ENCODE measurements at regions not wholly inside any gene's neighbourhood (a gene's known extent, or its start where the extent isn't known, plus 50 kb on each side); places are given as distances from the start of the nearest gene placed in this dataset.

DNA sequence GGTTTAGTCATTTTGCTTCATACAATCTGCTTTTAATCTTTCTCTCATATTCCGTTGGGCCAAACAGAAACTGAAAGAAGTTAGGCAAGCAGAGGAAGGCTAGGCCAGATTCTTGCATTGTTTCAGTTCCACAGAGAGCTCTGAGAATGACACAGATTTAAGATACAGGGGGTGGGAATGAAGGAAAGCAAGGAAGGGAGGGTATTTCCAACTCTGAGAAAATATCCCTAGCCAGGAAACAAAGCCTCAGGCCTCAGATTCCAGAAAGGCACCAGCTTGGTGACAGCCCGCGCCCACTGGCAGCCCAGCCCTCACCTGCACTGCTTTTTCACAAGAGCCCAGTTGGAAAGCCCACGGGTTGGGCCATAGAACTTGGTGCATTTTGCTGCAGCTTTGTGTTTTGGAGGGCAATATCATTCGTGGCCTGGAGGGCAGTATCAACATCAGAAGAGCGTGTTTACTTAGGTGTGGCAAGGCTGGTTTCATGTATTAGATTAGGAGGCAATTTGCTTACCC is 63.5 kb downstream of the ENC1 start:
- intact Hi-C loops (cut with DNase I) = loop anchor here (5.0 to 10.0 kb wide), 2 partner anchors 60 to 192 kb away; no protein-coding TSS in a partner anchor

DNA sequence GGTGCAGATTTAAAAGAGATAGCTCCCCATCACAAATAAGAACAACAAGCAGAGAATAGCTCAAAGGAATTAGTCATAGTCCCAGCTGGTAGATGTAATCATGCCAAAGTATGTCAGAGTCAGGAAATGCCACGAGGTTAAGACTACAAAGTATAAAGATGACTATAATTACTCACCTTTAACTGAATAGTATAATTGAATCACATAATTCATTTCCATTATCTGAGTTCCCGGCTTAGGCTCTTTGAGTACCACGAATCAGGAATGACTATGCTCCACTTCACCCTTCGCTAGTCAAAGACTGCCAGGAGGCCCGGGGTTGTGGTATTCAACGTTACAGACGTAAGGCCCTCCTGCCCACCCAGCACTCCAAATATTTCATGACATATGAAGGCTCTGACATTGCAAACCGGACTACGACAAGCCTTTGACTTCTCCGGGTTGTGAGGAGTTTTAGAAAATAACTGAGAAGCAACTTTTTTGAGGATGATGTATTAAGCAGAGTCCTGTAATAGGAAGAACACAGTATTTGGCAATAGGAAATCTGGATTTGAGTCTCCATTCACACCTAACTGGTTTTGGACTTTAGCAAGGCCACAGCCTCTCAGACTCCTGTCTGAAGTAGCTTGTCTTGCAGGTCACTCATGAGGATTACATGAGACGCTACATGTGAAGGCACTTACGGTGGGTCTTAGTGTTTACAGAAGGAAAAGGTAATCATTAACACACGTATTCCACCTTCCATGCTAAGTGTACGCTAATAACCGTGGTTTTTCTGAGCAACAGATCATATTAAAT is 64.6 kb downstream of the ENC1 start:
- intact Hi-C loops (cut with DNase I) = loop anchor here (5.0 to 10.0 kb wide), 2 partner anchors 61 to 191 kb away; no protein-coding TSS in a partner anchor
- DNase-seq (ENCODE audit: low spot score) = no peak

More for the DNA sequence above, 63.5 kb downstream of the ENC1 start:
- DNase-seq (ENCODE audit: low spot score) = no peak

DNA sequence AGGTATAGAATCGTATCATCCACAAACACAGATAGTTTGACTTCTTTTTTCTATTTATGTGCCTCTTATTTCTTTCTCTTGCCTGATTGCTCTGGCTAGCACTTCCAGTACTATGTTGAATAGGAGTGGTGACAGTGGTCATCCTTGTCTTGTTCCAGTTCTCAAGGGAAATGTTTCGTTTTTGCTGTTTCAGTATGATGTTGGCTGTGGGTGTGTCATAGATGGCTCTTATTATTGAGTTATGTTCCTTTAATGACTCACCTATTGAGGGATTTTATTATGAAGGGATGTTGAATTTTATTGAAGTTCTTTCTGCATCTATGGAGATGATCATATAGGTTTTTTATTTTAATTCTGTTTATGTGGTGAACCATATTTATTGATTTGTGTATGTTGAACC is 70.3 kb downstream of the ENC1 start:
- intact Hi-C loops (cut with DNase I) = loop anchor here (10.0 kb wide), 1 partner anchor 185 kb away; no protein-coding TSS in a partner anchor
- no peak for DNase-seq (ENCODE audit: low spot score)

DNA sequence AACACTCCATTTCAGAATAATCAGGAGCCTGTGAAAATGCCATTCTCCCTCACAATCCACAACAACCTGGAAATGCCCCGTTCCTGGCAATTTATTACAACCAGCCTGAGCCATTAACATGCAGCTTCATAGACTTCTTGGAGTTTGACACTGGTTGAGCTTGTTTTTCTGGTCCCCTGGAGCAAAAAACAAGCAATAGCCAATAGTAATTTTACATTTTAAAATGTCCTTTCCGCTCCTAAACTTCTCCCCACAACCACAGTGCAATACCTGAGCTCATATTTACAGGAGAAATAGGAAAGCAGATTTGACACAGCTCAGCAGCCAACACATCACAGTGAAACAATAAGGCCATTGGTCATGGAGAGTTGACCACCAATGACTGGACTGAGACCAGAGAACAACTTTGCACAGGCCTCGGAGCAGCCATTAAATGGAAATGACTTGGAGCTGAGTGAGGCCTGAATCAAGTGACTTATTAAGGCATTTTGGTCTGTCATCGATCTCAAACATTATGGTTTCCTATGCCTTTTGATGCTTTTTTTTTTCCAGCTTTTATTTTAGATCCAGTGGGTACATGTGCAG is 73.0 kb downstream of the ENC1 start:
- intact Hi-C loops (cut with DNase I) = no loop called here
- no peak for DNase-seq (ENCODE audit: low spot score)

DNA sequence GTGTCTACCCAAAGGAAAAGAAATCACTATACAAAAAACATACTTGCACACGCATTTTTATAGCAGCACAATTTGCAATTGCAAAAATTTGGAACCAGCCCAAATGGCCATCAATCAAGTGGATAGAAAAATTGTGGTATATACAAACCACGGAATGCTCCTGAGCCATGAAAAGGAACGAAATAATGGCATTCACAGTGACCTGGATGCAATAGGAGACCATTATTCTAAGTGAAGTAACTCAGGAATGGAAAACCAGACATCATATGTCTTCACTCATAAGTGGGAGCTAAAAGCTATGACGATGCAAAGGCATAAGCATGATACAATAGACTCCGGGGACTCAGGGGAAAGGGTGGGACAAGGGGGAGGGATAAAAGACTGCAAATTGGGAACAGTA is 78.4 kb downstream of the ENC1 start:
- no peak for DNase-seq (ENCODE audit: low spot score)
- intact Hi-C loops (cut with DNase I) = no loop called here

DNA sequence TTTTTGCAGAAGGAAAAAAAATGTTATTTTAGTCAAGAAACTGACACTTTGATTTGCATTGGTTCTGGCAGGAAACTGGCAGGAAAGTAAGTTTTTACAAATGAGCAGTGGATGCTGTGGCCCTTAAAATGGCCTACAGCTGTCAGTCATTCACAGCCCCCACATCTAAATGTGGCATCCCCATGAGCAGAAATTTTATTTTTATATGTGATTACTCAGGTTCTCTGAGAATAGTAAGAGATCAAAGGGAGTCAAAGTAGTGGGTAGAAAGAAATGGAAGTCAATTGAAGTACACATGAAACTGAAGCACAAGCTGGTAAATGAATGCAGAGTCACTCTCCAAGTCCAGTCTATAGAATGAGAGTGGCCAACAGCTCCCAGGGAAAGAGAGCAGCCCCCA is 80.3 kb downstream of the ENC1 start:
- intact Hi-C loops (cut with DNase I) = no loop called here
- DNase-seq (ENCODE audit: low spot score) = no peak

DNA sequence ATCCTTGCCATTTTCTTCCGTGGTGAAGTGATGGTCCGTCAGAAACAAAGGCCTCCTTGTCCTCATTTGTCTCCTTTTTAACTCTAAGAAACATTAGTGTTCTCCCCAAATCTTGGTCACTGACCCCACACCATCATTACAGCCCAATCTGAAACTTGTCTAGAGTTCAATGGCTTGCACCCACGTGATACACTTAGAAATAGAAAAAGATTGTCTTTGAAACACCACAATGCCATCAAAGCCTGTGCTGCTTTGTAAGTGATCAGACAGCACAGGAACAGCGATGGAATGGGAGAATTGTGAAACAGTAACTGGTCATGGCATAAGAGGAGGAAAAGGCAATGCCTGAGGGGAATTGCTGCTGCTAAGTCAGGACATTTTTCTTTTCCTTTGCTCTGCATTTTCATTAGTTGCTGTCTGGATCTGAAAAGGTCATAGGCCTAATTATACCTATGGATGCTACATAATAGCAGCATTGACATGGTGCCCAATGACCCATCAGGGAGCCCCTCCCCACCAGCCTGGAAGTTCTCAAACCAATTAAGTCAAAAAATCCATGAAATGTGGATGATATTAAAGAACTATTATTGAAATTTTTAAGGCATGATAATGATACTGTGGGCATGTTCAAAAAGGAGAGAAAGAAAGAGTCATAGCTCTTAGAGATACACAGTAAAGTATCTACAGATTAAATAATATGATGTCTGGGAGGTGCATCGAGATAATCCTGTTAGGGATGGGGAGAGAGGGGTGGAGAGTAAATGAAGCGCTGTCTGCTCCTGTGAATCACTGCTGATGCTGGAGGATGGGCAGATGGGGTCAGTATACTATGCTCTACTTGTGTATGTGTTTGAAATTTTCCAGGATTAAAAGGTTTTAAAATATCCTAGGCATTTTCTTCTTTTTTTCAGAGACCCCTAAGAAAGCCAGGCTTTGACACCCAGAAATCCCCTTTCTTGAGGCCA is 83.6 kb downstream of the ENC1 start:
- intact Hi-C loops (cut with DNase I) = no loop called here
- DNase-seq (ENCODE audit: low spot score) = no peak

DNA sequence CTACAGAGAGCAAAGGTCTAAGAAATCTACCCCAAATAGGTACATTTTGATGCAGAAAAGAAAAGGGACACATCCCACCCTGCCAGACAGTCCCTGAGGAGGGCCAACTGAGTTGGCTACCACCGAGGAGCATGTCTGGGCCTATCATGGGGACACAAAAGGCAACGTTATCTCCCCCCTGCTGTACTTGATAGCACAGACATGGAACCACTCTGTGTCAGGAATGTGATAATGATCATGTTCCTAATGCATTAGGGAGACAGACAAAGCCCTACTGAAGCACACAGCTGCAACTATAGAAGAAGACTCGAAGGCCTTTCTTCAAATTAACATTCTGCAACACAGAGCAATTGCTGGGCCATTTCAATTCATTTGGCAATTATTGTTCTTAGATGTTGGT is 84.5 kb downstream of the ENC1 start:
- intact Hi-C loops (cut with DNase I) = no loop called here
- no peak for DNase-seq (ENCODE audit: low spot score)

DNA sequence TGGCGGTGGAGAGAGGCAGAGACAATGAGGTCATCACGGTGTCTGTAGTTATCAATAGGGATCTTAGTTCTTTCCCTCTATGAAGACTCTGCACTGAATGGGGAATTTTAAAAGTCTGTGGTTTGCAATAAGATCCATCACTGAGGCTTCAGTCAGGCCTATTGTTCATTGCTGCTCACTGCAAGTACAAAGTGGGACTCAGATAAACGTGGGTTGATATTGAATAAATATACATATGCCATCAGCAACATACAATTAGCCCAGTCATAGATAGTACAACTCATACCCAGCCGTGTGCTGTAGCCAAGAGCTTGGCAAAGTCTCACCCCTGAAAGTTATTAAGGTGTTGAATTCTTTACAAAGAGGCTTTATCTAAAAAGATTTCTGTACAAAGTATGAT is 88.4 kb downstream of the ENC1 start:
- no peak for DNase-seq (ENCODE audit: low spot score)
- intact Hi-C loops (cut with DNase I) = no loop called here

DNA sequence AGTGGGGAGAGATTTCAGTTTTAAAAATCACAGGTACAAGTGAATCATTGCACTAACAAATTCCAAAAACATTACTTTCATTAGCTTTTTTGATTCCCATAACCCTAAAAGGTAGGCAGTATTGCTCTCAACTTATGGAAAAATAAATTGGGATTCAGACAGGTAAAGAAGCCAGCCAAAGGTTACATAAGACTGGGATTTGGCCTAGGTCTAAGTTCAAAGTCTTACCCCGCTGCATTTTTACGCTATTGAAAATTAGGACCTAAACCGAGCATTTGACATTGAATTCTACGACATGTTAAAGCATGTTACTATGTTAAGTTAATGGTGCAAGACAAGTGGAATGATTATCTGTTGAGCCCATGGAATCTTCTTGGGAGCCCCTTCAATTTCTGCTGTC is 89.6 kb downstream of the ENC1 start:
- no peak for DNase-seq (ENCODE audit: low spot score)
- intact Hi-C loops (cut with DNase I) = no loop called here

DNA sequence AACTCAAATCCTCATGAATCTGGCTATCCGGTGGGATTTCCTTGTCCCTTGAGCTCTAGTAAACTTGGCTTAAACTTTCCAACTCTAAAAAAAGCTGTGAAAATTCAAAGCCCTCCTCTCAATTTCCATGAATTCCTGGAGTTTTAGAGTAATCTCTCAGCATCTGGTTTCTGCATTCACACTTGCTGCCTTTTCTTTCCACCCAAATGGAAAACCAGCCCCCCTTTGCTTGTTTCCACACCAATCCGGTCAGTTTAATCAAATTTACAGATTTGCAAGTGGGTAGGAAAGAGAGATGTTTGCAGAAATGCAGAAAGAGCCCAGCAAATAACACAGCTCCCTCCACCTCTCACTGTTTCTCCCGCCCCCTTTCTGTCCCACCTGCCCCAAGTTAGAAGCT is 91.1 kb downstream of the ENC1 start:
- intact Hi-C loops (cut with DNase I) = no loop called here
- DNase-seq (ENCODE audit: low spot score) = no peak

DNA sequence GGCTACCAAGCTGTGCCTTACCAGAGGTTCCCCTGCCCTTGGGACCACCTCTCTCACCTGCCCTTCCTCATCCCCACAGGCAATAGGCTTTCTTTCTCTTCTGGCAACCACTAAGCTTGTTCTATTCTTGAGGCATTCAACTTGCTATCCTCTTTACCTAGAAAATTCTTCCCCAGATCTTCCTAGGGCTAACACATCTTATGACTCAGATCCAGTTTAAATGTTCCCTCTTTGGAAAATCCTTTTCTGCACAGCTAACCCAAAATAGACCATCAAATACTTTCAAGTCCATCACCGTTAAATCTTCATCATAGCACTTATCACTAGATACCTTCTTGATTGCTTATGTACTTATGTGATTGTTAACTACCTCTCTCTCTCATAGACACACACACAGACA is 93.7 kb downstream of the ENC1 start:
- no peak for DNase-seq (ENCODE audit: low spot score)
- intact Hi-C loops (cut with DNase I) = no loop called here

DNA sequence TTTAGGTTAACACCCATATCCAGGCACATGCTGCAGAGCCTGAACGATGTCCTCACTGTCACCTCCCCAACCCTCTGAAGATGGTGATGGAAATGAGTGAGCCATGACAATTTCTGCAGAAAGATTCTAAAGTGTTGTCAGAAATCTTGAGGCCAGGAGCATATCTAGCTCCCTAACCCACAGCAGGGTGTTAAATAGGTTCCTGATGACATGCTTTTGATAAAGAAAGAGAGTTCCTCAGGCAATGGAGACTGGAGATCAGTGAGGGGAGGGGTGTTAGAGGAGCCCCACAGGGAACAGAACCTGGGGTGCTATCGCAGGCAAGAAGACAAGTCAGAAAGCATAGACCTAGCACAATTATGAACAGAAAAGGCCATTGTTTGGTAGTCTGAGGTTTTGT is 95.7 kb downstream of the ENC1 start:
- intact Hi-C loops (cut with DNase I) = no loop called here

DNA sequence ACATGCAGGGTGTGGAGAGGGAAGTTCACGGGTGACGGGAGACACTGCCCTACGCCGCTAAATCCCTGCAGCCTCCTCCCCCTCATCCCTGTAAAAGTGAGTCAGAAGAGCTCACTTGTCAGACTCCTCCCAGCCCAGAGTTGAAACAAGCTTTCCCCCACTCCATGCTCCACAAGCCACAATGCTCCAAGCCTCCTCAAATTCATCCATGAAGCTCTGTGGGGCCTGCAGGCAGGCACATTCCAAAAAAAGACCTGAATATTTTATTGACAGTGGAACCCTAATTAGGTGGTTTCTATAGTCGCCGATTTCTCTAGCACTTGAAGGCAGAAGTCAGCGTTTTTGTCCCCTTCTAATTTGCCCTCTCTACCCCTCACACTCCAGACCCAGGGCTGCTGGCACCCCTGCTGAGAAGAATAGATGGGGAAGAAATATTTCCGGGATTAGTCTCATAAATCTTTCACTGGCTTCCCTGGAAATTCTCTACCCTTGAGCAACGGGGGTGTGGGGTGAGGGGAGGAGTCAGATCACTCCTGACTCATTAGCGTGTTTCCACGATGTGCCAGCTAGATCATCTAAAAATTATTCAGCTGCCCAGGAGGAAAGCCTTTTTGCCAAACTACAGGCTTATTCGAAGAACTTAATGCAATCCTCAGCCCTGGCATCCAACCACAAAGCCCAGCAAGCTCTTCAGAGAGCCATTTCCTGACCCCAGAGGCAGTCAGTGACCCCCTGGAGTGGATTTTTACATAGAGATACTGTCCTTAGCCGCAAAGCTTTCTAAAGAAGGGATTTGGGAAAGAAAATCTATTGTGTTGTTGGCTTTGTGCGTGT is 97.1 kb downstream of the ENC1 start:
- intact Hi-C loops (cut with DNase I) = no loop called here

More for the DNA sequence above, 95.7 kb downstream of the ENC1 start:
- DNase-seq (ENCODE audit: low spot score) = no peak

DNA sequence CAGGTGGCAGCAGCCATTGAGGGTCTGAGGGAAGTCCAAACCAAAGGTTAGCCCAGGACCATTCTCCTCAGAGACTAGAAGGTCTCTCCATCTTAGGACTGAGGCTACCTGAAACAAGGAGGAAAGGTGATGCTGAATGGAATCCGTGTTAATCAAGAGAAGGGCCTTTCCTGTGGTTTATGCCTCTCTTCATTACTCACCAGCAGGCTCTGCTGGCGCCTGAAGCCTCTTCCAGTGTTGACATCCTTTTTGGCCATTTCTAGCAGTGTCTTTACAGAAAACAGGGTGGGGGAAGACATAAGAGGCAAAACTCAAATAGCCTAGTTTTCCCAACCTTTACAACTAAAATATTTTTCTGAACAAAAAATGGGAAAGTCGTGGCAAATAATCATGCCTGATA is 98.0 kb downstream of the ENC1 start:
- intact Hi-C loops (cut with DNase I) = no loop called here
- no peak for DNase-seq (ENCODE audit: low spot score)

More for the DNA sequence above, 97.1 kb downstream of the ENC1 start:
- no peak for DNase-seq (ENCODE audit: low spot score)

DNA sequence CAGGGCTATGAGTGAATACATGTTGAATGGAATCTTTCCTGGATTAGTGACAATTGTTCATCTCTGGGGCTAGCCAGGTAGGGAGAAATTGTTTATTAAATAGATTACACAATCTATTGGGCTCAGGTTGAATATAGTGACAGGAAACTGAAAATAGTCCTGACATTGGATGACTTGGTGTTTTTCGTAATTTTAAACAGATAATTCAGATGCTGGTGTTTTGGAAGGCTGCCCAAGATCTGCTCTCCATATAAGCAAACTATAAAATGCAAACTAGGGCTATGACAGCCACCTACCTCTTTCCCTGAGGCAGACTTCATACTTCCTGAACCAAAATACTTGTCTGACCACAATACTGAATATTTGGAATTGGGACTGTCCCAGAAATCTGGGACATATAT is 99.1 kb downstream of the ENC1 start:
- intact Hi-C loops (cut with DNase I) = no loop called here
- no peak for DNase-seq (ENCODE audit: low spot score)

DNA sequence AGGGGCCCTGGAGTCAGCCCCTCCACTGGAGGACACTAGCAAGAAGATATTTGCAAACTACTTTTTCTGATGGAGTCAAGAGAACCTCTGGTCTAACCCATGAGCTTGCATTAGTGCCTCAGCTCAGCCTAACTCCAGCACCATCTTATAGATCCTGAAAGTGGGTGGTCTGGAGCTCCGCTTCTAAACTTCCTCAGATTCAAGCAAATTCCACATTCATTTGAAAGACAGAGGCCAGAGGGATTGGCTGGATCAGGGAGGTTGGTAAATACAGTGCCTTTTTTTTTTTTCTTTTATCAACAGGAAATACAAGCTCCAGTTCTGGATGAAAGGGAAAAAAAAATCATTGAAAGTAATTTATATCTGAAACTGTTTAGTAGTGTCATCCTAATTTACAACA is 99.9 kb downstream of the ENC1 start:
- intact Hi-C loops (cut with DNase I) = no loop called here
- no peak for DNase-seq (ENCODE audit: low spot score)

DNA sequence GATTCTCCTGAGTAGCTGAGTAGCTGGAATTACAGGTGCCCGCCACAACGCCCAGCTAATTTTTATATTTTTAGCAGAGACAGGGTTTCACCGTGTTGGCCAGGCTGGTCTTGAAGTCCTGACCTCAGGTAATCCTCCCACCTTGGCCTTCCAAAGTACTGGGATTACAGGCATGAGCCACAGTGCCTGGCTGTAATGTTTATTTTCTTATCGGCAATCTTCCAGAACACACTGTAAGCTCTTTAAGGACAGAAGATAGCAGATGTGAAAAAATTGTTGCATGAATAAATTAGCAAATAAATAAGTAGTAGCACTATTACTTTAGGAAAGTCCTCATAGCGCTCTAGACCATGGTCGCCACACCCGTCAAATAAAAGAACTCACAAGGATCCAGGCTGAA is 100.5 kb downstream of the ENC1 start:
- no peak for DNase-seq (ENCODE audit: low spot score)
- intact Hi-C loops (cut with DNase I) = loop anchor here (2.0 kb wide), 1 partner anchor 99 kb away; no protein-coding TSS in a partner anchor

DNA sequence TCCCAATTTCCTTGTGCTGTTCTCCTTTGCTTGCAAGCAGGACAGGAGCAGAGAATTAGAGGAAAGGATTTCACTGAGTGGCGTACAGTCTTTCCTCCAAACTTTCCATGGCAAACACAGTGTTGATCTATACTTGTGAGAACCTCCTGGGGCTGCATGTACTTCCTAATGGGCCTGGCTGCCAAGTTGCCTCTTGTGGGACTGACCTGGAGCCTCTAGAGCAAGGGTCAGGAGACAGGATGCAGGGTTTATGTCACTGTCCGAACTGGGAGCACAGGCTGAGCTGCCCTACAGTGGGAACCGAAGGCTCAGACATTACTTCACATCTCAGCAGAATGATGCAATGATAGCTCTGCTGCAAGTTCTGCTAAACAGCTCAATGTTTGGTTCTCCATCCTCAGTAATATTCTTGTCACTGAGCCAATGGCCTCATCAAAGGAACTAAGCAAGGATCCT is 102.3 kb downstream of the ENC1 start:
- intact Hi-C loops (cut with DNase I) = loop anchor here (2.0 kb wide), 1 partner anchor 101 kb away; no protein-coding TSS in a partner anchor
- DNase-seq (ENCODE audit: low spot score) = peak; percentile 81
